GM12873 (cell line): ENCODE measurements at regions not wholly inside any gene's neighbourhood (a gene's known extent, or its start where the extent isn't known, plus 50 kb on each side); places are given as distances from the start of the nearest gene placed in this dataset.

Experiments
- CTCF ChIP-seq: IDR thresholded peaks from 2 replicates; pipeline ENCODE4 v1.5.1; 2012; ENCODE audit warnings: low read depth, mild to moderate bottlenecking, moderate library complexity, low read length, control low read depth; ENCODE audit not compliant: insufficient read depth; ENCODE audit errors: missing control alignments

DNA sequence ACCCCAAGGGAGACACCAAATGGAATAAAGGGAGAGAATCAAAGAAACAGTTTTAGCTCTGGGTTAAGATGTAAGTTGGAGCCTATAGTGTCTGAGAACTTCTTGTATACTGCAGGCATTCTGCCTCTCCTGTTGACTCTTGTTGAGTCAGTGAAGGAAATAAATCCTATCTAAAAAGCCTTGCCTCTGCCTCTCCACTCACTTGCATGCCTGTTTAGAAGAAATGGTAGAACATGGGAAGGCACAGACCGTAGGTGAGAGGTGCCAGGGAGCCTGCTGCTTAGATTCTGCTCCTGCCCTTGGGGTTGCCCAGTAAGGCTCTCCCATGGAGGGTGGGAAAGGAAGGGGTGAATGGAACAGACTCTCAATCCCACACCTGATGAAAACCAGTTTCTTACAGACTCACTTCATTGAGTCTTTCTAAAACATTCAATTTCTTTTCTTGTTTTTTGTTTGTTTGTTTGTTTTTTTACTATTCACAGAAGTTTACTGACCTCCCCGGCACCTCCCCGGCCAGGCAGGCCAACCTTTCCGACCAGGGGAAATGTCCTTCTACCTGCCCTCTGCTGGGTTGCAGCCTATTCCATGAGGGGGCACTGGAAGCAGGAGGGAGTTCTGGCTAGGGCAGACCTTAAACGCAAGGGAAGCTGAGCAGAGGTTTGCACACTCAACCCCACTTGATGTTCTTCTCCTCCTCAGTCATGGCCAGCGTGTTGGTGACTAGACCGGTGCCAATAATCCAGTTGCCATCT is 211.7 kb upstream of the WSB1 start:
- TF ChIP-seq CTCF, result no peak

DNA sequence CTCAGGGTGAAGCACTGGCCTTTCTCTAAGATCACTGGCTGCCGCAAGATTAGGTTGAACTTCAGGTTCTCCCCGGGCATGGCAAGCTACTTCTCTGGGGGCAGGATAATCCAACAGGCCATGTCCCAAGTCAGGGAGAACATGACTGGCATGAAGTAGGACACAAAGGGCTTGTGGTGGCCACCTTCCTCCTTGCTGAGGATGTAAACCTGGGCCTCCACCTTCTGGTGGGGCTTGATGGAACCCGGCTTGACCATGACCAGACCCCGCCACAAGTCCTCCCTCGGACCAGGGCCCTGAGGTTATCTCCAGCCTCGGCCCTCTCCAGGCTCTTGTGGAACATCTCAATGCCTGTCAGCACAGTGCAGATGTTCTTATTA is 211.1 kb upstream of the WSB1 start:
- no peak for TF ChIP-seq CTCF

GRCh38 chr17:27083408-27084185 is 210.3 kb upstream of the WSB1 start:
- TF ChIP-seq CTCF, result no peak

- no peak for TF ChIP-seq CTCF
Observed at GRCh38 chr17:27085517-27085916, 208.4 kb upstream of the WSB1 start.

GRCh38 chr17:27086526-27086925 is 207.4 kb upstream of the WSB1 start:
- no peak for TF ChIP-seq CTCF

DNA sequence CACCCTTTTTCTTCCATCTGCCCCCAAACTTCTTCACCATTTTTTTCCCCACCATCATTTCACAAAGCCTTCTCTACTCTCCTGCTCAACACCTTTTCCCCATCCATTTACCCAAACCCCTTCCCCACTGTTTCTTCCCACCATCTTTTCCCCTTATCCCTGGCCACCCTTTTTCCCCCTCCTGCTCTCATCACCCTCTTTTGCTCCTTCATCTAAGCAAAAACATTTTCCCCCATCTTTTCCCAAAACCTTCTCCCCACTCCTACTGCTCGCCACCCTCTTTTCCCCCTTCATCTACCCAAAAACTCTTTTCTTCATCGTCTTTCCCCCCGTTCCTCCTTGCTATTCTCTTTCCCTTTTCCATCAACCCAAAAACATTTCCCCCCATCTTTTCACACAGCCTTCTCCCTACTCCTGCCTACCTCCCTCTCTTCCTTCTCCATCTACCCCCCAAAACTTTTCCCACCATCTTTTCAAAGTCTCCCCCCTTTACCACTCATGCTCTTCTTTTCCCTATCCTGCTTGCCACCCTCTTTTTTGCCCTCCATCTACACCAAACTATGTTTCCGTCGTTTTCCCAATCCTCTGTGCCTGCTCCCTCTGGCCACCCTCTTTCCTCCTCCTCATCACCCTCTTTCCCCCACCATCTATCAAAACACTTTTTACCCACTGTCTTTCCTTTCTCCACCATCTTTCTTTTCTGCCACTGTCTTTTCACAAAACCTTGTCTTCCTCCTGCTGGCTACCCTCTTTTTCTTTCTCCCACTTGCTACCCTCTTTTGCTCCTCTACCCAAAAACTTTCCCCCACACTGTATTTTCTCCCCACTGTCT is 205.8 kb upstream of the WSB1 start:
- TF ChIP-seq CTCF, result no peak

DNA sequence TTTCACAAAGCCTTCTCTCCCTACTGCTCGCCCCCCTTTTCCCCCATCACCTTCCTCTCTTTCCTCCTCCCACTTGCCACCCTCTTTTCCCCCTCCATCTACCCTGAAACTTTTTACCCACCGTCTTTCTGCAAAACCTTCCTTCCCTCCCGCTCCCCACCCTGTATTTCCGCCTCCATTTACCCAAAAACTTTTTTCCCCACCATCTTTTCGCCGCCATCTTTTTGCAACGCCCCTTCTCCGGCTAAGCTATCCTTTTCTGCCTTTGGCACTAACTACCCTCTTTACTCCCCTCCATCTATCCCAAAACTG is 205.2 kb upstream of the WSB1 start:
- TF ChIP-seq CTCF, result no peak
